ENCODE measurements at regions not wholly inside any gene's neighbourhood (a gene's known extent, or its start where the extent isn't known, plus 50 kb on each side); places are given as distances from the start of the nearest gene placed in this dataset.

DNA sequence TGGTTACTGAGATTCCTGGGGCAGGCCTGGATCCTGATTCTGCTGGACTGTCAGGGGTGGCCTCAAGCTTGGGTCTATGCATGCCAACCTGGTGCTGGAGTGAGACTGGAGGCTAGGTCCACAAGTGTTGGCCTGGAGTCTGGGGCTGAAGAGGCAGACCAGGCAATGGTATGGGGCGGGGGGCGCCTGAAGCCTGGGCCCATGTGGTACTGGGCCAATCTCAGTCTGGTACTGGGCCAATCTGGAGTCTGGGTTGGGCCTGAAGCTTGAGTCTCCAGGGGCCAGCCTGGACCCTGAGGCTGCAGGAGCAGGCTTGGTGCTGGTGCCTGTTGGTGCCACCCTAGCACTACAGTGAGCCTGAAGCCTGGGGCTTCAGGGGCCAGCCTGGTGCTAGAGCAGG, 108.9 kb upstream of the ZCCHC13 start:
- TF ChIP-seq, protein P1, sequence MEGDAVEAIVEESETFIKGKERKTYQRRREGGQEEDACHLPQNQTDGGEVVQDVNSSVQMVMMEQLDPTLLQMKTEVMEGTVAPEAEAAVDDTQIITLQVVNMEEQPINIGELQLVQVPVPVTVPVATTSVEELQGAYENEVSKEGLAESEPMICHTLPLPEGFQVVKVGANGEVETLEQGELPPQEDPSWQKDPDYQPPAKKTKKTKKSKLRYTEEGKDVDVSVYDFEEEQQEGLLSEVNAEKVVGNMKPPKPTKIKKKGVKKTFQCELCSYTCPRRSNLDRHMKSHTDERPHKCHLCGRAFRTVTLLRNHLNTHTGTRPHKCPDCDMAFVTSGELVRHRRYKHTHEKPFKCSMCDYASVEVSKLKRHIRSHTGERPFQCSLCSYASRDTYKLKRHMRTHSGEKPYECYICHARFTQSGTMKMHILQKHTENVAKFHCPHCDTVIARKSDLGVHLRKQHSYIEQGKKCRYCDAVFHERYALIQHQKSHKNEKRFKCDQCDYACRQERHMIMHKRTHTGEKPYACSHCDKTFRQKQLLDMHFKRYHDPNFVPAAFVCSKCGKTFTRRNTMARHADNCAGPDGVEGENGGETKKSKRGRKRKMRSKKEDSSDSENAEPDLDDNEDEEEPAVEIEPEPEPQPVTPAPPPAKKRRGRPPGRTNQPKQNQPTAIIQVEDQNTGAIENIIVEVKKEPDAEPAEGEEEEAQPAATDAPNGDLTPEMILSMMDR (IDR thresholded peaks at IDR 0.05; ENCODE audit: low read depth, low read length): no peak
- no peak for TF ChIP-seq POLR2A (IDR thresholded peaks at IDR 0.05; ENCODE audit: extremely low read depth, insufficient read length)

All from NB4 (cell line).